A549 (cell line): ENCODE measurements at regions not wholly inside any gene's neighbourhood (a gene's known extent, or its start where the extent isn't known, plus 50 kb on each side); places are given as distances from the start of the nearest gene placed in this dataset.

Source experiments
- ATAC-seq, 2 experiments: fragments of 200-7000 bp in 1 of 2; fragments of >200 bp in 1 of 2; cut with Nextera tagmentation in 1 of 2; cut with Tn5 transposase in 1 of 2; 3 replicates each; pipeline versions ENCODE4 v1.8.0 to v1.9.1; 2018 to 2020; ENCODE audit warnings: mild to moderate bottlenecking in 1 of 2, moderate library complexity in 1 of 2
- CTCF ChIA-PET: fragments of 300-600 bp; sonication (Branson Sonifier 250); formaldehyde crosslinking; extraction: SDS; loops from one replicate; lab custom pipeline; 2021; ENCODE audit warnings: antibody characterized with exemption, inconsistent platforms; lab: Yijun Ruan, JAX
- POLR2A ChIA-PET: fragments of 350-600 bp; formaldehyde crosslinking; extraction: SDS; loops from one replicate; lab custom pipeline; 2021; ENCODE audit warnings: antibody characterized with exemption, inconsistent platforms; lab: Yijun Ruan, JAX
- DNase-seq, 2 experiments: peaks; one replicate each; pipeline versions ENCODE4 v3.0.0 to v3.0.0-alpha.2; 2011 to 2016; ENCODE audit warnings: low read depth in 1 of 2, low spot score in 1 of 2
- FAIRE-seq: peaks from 2 replicates; lab custom pipeline; 2011; peaks lifted over from hg19 to GRCh38; lab: Jason Lieb, UNC
- H3K27ac ChIP-seq, 2 experiments: fragments of >200 bp; sonication (Bioruptor Twin); formaldehyde crosslinking; 3 replicates each; pipeline ENCODE4 v1.5.1; 2016 to 2017
- H3K4me1 ChIP-seq: fragments of >200 bp; sonication (Bioruptor Twin); formaldehyde crosslinking; 3 replicates; pipeline ENCODE4 v1.6.1; 2016
- H3K4me2 ChIP-seq: fragments of >200 bp; sonication (Bioruptor Twin); formaldehyde crosslinking; 3 replicates; pipeline ENCODE4 v1.6.1; 2016
- H3K4me3 ChIP-seq: fragments of >200 bp; sonication (Bioruptor Twin); formaldehyde crosslinking; 3 replicates; pipeline ENCODE4 v1.5.1; 2016
- H3K9me3 ChIP-seq: fragments of >200 bp; sonication (Bioruptor Twin); formaldehyde crosslinking; 3 replicates; pipeline ENCODE4 v1.6.1; 2016
- BHLHE40 ChIP-seq: IDR thresholded peaks from 2 replicates; pipeline ENCODE4 v1.6.1; 2012; ENCODE audit warnings: low read depth, low read length, inconsistent platforms
- CBX2 ChIP-seq: fragments of 200-600 bp; sonication (generic); IDR thresholded peaks from 2 replicates; pipeline ENCODE4 v1.6.1; 2016; ENCODE audit warnings: low read depth, mild to moderate bottlenecking, borderline replicate concordance
- CBX8 ChIP-seq: fragments of 200-600 bp; sonication (generic); IDR thresholded peaks from 2 replicates; pipeline ENCODE4 v1.6.1; 2016
- CEBPB ChIP-seq, 2 experiments: fragments of >200 bp in 1 of 2; sonication (Bioruptor Twin) in 1 of 2; formaldehyde crosslinking in 1 of 2; IDR thresholded peaks; 2 replicates each; pipeline ENCODE4 v1.6.1; 2012 to 2016
- CTCF ChIP-seq: fragments of >200 bp; sonication (Bioruptor Twin); formaldehyde crosslinking; IDR thresholded peaks from 3 replicates; pipeline ENCODE4 v1.5.1; 2016
- ESRRA ChIP-seq: fragments of 150-350 bp; IDR thresholded peaks from 2 replicates; pipeline ENCODE4 v1.6.1; 2014; ENCODE audit warnings: mild to moderate bottlenecking, low read length, borderline replicate concordance
- FOXS1 ChIP-seq: fragments of 250-450 bp; sonication (Bioruptor Pico); IDR thresholded peaks from 2 replicates; pipeline ENCODE4 v1.5.0; 2020; ENCODE audit warnings: mild to moderate bottlenecking, moderate library complexity
- HES2 ChIP-seq: fragments of >200 bp; sonication (Bioruptor Twin); formaldehyde crosslinking; IDR thresholded peaks from 2 replicates; pipeline ENCODE4 v1.6.1; 2016
- HEYL ChIP-seq: fragments of 250-450 bp; sonication (Bioruptor Pico); IDR thresholded peaks from 2 replicates; pipeline ENCODE4 v1.8.0; 2021; ENCODE audit warnings: mild to moderate bottlenecking, moderate library complexity
- HOXB5 ChIP-seq: fragments of 250-450 bp; sonication (Bioruptor Pico); IDR thresholded peaks from 2 replicates; pipeline ENCODE4 v1.5.0; 2020; ENCODE audit warnings: mild to moderate bottlenecking, moderate library complexity
- JUNB ChIP-seq: fragments of >200 bp; sonication (Bioruptor Twin); formaldehyde crosslinking; IDR thresholded peaks from 2 replicates; pipeline ENCODE4 v1.6.1; 2016
- MAX ChIP-seq: IDR thresholded peaks from 2 replicates; pipeline ENCODE4 v1.6.1; 2012
- NFE2L2 ChIP-seq: fragments of 150-350 bp; conservative IDR thresholded peaks from 2 replicates; pipeline ENCODE4 v1.6.1; 2014; ENCODE audit warnings: low read length
- NPAS2 ChIP-seq: fragments of 250-450 bp; sonication (Bioruptor Pico); IDR thresholded peaks from 2 replicates; pipeline ENCODE4 v1.8.0; 2022; ENCODE audit warnings: mild to moderate bottlenecking, moderate library complexity, borderline replicate concordance
- PBX3 ChIP-seq: IDR thresholded peaks from 2 replicates; pipeline ENCODE4 v1.6.1; 2012
- PHF8 ChIP-seq: fragments of 200-600 bp; sonication (generic); IDR thresholded peaks from 2 replicates; pipeline ENCODE4 v1.6.1; 2016; ENCODE audit warnings: low read depth, mild to moderate bottlenecking, antibody characterized with exemption, moderate library complexity, borderline replicate concordance
- RAD21 ChIP-seq, 2 experiments: fragments of >200 bp in 1 of 2; sonication (Bioruptor Twin) in 1 of 2; formaldehyde crosslinking in 1 of 2; IDR thresholded peaks in 1 of 2; conservative IDR thresholded peaks in 1 of 2; 2 replicates in 1 of 2; 3 replicates in 1 of 2; pipeline ENCODE4 v1.6.1; 2012 to 2018; ENCODE audit warnings: inconsistent platforms in 1 of 2
- RARB ChIP-seq: fragments of 250-450 bp; sonication (Bioruptor Pico); IDR thresholded peaks from 2 replicates; pipeline ENCODE4 v1.8.0; 2021; ENCODE audit warnings: mild to moderate bottlenecking, moderate library complexity
- USF2 ChIP-seq: fragments of 450-650 bp; IDR thresholded peaks from 2 replicates; pipeline ENCODE4 v1.6.1; 2014; ENCODE audit warnings: antibody characterized with exemption
- WGBS: methylation state at CpG from one replicate; pipeline ENCODE4 v1.1.6; 2017; ENCODE audit errors: missing lambda C conversion rate; 5-methylcytosine and 5-hydroxymethylcytosine counted together

- TF ChIP-seq NPAS2 (no peak), FOXS1 (CRISPR knock-in tag) (no peak)
- Histone ChIP-seq H3K9me3 (no peaks in the 10 kb centered on the region), H3K4me1 (no peaks in the 10 kb centered on the region), H3K27ac (no peak overlapping the region), H3K4me2 (no peak overlapping the region), H3K4me3 (no peak overlapping the region)
- DNase-seq (no peak), FAIRE-seq (no peak), ATAC-seq (no peak)
- 60% methylated on average over 3 of the region's 3 CpGs for WGBS
- POLR2A ChIA-PET: no interaction called here
- CTCF ChIA-PET: no interaction called here
These were observed 221.2 kb upstream of the SFSWAP start for GRCh38 chr12:131489718-131490117.

- ChIA-PET POLR2A (no interaction called here), CTCF (no interaction called here)
- no peak for DNase-seq
- Histone ChIP-seq H3K4me3 (no peak overlapping the region), H3K9me3 (no peaks in the 10 kb centered on the region), H3K4me2 (no peak overlapping the region), H3K27ac (no peak overlapping the region), H3K4me1 (no peaks in the 10 kb centered on the region)
- ATAC-seq: no peak
- TF ChIP-seq RAD21 (conservative IDR thresholded peaks at IDR 0.05 in 1 of 2, IDR thresholded peaks at IDR 0.05 in 1 of 2) (no peak), NFE2L2 (no peak), HOXB5 (no peak), JUNB (no peak), CBX2 (no peak), HES2 (no peak), ESRRA (no peak), CBX8 (no peak), RARB (CRISPR knock-in tag) (no peak), PHF8 (no peak), HEYL (CRISPR knock-in tag) (no peak), CTCF (no peak), MAX (no peak), CEBPB (IDR thresholded peaks at IDR 0.05) (no peak)
- no peak for FAIRE-seq
- WGBS: 8% methylated on average over 1 of the region's 1 CpG
These were observed 219.7 kb upstream of the SFSWAP start for GRCh38 chr12:131491155-131491554.

- no peaks in the 10 kb centered on the region for H3K9me3 ChIP-seq
- CTCF ChIA-PET: no interaction called here
- FAIRE-seq: no peak
These were observed 218.9 kb upstream of the SFSWAP start for GRCh38 chr12:131491916-131492490.

More at GRCh38 chr12:131491916-131492490, 218.9 kb upstream of the SFSWAP start:
- Histone ChIP-seq H3K4me2 (no peak overlapping the region), H3K4me3 (no peak overlapping the region), H3K4me1 (no peaks in the 10 kb centered on the region)
- no peak for ATAC-seq
- POLR2A ChIA-PET: no interaction called here
- no peak for DNase-seq
- no peak for TF ChIP-seq BHLHE40
- TF ChIP-seq PBX3: no peak
- no peak for TF ChIP-seq CEBPB (IDR thresholded peaks at IDR 0.05)
- TF ChIP-seq USF2: no peak
- TF ChIP-seq, all 56 proteins: peak for 0
- 21% methylated on average over 3 of the region's 3 CpGs for WGBS
- no peak overlapping the region for H3K27ac ChIP-seq
